Suppressor macrophage (primary cell): ENCODE measurements at regions not wholly inside any gene's neighbourhood (a gene's known extent, or its start where the extent isn't known, plus 50 kb on each side); places are given as distances from the start of the nearest gene placed in this dataset.

Experiments used
- DNase-seq, 4 experiments: peaks; one replicate each; pipeline ENCODE4 v3.0.0-alpha.2; 2020 to 2022

GRCh38 chr3:164550857-164551256 lies 527.4 kb downstream of the SI start:
- DNase-seq: no peak

DNA sequence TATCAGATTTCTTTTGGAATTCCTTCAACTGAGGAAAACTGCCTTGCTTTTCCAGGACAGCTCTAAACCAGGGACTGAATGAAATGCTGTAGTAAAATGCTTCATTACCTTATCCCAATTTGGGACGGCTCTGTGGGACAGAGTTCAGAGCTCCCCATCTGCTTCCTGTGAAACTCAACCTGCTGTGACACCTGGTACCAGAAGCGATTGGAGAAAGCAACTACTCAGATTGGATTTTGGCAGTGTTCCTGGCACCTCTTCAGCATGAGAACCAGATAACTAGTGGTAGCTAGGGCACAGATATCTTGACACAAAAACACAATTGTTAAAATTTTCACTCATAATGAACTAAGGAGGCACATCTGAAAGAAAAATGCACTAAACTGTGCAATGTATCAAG lies 539.1 kb downstream of the SI start:
- no peak for DNase-seq

DNA sequence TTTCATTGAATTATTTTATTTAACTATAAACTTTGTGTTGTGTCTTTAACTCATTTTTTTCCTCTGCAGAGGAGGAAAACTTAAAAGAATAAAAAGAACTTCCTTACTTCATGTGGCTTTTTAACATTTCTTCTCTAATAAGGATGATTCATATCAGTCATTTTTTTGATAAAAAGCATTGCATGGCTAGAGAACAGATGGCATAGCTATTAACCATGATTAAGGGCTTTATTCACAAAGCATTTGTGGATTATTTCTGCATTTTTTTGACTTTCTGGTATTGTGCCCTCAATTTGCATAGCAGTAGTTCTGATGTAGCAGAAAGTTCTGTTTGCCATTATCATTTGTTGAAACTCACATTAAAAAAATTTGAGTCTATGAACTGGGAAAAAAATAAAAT lies 540.8 kb downstream of the SI start:
- DNase-seq: no peak

DNA sequence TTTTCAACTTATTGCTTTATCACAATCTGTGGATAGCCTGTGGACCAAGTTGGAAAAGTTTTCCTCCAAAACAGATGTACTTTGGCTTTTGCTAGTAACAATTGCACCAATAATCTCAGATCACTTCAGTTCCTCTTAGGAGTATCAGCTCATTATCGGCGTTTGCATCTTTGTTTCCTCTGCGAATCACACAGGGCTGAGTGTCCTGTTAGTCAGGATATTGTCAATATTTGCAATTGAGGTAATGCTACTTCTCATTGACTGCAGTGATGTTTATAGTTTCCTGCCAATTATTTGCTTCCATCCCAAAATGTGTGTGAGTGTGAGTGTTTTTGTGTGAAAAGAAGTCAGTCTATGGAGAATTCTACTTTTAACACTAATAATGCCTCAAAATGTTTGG lies 545.0 kb downstream of the SI start:
- DNase-seq: no peak

DNA sequence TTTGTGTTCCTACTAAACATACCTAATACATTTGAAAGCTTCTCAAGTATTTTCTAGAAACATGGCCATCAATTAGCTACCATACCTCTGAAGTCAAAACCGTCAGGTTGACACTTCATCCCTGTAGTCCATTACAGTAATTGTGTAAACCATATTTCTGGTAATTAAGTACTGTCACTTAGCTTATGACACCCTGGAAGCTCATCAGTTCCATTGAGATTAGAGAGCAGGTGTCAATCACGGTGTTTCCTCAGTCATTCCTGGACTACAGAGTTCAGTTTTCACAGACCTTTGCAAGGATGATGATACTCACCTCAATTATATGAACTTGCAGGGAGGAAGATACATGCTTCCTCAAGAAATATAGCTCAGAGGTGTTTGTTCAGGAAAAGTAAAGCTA lies 552.0 kb downstream of the SI start:
- DNase-seq: no peak

DNA sequence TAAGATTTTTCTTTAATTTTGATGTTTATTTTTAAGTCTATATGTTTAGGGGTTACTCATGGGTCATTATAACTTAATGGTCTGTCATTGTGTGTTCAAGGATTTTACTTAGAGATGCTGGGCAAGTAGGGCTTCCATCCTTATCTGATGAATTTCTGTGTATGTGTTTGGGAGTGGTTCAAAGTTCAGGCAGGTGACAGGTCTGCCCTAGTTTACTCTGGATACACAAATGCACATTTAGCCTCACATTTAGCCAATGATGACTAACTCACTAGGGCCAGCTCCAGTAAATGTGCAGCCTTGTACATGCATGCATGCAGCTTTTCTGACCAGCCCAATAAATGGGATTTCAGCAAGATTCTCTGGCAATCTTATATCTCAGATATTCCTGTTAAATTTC lies 554.1 kb downstream of the SI start:
- DNase-seq: no peak

DNA sequence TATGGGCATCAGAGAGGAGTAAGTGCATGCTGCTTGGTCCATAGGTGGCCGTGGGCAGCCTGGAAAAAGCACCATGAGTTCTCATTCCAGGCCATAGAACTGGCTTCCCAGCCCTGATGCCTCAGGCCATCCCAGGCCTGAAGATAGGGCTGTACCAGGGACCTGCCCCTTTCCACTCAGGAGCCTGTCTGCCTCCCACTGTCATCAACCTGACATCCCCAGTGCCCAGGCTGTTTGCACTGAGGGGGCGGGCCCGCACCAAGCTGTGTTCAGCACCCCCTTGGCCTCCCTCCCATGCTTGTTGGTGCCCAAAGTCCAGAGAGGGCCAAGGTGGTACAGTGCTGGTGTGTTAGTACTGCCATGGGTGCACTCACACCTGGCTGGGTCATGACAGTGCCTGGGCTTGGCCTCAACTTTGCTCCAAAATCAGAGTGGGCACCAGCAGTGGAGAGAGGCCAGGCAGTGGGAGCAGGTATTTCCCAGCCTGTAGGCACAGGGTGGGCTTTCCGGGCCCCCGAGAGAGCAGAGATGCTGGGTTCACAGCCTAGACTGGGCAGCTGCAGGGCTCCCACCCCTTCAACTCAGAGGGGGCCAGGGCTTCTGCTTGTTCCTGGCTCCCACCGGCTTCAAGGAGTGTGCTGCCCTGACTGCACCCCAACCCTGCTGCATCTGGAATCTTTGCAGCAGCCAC lies 556.1 kb downstream of the SI start:
- DNase-seq: no peak

DNA sequence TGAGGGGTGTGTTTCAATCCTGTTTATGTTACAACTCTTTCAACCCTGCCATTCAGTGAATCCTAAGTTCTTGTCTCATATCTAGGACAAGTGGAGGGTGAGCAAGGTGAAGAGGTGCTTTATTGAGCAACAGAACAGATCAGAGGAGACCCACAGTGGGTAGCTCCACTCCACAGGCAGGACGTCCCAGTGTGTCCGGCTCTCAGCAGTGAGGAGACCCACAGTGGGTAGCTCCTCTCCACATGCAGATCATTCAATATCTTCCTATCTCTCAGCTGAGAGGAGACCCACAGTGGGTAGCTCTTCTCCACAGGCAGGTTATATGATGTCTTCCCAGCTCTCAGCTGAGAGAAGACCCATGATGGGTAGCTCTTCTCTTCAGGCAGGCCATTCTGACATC lies 556.7 kb downstream of the SI start:
- no peak for DNase-seq

- no peak for DNase-seq
These were observed 557.2 kb downstream of the SI start for GRCh38 chr3:164521139-164521538.

GRCh38 chr3:164515256-164515655 lies 563.0 kb downstream of the SI start:
- DNase-seq: no peak

DNA sequence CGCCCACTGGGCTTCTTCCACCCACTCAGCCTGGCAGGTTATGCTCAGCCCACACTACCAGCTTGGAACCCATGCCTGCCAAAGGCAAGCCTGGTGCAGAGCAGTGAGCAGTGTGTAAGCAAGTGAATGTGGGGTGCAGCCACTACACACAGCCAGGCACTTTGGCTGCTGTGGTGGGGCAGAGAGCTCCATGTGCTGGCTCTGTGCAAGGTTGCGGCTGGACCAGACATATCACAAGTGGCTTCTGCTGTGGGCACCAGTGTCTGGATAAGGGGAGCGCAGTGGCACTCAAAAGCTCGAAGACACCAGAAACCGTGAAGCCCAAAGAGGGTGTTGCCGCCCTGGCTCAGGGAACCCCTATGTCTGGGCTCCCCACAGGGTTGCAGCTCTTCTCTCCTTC lies 563.7 kb downstream of the SI start:
- no peak for DNase-seq

DNA sequence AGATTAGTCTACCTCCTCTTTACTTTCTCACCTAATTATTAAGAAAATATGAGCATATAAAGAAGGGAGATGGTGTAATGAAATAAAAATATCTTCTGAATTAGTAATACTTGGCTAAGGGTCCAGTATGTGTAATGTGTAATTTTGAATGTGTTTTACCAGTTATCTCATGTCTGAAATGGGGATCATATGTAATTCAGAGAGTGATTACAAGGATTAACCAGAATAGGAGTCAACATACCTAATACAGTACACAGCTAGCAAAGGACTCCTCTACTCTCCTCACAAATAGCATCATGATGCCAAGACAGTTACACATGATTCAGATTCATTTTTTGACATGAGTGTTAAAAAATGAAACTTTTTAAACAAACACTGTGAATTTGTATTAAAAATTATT lies 570.4 kb downstream of the SI start:
- no peak for DNase-seq

DNA sequence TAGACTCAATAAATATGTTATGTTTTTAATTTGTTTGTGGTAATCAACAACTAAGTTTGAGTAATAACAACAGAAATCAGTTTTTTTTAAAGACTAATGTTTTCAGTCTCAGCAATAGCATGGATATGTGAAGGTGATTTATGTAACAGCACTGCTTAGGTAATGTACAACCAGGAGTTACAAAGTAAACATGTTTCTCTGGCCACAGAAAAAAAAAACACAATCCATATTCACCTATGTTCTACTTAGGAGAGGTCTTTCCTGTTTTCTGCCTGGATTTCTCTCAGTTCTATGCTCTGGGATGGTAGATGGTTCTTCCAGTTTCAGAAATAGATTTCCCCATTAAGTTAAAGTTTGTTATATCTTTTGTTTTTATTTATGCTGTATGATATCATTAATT lies 579.4 kb downstream of the SI start:
- DNase-seq: no peak

DNA sequence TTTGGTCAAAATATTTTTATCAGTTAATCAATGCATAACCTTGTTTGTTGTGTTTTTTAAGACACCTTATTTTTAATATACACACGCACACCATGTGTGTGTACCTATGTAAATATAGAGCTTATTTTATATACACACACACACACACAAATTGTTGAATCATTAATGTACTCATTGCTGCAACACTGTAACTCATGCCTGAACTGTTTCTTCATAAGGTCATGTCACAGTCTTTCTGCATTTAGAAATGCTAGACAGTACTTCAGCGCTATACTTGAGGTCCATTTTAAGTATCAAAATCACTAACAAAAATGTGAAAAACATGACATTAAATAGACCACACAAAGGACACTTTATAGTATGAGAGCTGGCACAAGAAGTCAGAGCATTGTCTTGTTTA lies 589.4 kb downstream of the SI start:
- no peak for DNase-seq

DNA sequence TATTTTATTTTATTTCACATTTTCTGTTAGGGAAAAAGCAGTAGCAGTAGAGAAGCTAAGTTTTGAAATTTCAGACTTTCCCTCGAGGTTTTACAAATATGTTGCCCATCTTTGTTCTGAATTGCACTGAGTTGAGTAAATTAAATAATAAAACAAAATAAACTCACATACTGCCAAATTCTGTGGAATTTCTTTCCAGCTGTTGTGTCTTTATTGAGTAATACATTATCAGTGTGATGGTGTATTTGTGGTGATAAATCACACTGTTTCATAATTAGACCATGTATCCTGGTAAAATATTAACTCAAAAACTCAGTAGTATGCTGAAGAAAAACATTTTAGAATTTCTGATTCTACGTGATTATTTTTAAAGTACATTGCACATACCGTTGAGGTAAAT lies 592.1 kb downstream of the SI start:
- DNase-seq: no peak

DNA sequence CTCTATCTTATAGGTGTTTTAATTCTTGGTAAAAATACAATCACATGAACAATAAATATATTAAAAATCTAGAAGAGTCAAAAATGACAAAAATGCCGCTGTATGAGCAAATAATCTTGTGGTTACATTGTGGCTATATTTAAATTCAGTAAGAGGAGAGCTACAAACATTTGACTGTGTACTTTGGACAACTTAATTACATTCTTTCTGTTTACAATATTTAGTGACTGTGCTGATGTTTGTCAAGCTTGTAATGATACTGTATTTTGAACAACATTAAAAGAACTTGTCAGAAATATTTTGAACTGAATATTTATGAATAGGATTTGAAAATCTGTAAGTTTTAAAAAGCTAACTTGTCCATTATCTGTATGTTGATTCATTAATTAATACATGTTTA lies 598.3 kb downstream of the SI start:
- no peak for DNase-seq

DNA sequence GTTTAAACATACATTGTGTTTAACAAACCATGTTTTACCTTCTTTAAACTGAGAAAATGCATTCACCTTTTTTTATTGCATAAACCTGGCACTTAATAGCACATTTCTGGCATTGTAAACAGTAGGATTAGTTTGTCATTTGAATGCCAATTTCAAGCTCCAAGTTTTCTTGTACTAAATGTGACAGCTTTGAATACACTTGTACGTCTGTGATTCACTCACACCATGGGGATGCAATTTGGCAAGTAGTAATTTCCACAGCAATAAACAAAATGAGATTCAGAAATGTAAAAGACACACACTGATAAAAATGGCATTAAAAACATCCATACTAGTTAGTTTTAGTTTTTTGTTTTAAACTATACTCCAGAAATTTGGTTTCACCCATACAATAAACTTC lies 598.9 kb downstream of the SI start:
- no peak for DNase-seq

DNA sequence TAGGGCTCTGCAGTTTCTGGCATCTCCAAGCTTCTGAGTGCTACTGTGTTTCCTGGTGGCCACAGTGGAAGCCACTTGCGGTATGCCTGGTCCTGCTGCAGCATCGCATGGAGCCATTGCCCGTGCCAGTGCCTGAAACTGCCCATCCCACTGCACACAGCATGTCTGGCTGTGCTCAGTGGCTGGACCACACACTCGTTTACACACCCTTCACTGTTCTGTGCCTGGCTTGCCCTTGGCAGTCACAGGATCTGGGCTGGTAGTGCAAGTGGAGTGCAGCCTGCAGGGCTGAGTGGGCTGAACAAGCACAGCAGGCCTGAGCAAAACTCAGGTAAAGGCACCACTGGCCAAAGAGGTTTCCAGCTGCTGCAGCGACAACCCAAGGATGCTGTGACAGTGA lies 600.0 kb downstream of the SI start:
- no peak for DNase-seq

DNA sequence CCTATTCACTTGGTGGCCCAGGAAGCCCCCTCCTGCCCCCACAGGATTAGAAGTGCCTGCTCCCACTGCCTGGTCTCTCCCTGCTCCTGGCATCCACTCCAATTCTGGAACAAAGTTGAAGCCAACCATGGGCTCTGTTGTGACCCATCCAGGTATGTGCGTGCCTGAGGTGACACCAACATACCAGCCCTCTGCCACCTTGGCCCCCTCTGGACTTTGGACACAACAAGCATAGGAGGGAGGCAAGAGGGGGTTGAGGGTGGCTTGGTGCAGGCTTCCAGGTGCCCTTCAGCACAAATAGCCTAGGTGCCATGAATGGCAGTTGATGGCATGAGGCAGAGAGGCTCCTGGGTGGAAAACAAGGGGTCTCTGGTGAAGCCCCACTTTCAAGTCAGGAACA lies 600.9 kb downstream of the SI start:
- no peak for DNase-seq

GRCh38 chr3:164476631-164477030 lies 601.7 kb downstream of the SI start:
- DNase-seq: no peak

DNA sequence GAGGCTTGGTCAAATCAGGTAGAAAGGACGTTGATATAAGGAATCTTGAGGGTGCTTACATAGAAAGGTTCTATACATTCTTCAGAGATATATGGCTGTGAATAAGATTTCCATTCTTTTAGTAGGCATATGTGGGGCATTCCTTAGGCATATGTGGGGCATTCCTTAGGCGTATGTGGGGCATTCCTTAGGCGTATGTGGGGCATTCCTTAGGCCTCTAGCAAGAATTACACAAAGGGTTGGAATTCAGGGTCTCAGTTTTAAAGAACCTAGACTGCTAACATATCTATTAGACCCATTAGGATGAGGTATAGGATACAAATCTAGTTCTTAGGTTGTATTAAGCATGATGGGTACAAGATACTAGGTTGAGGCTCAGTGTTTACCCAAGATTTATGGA lies 607.8 kb downstream of the SI start:
- DNase-seq: no peak

- DNase-seq: no peak
These were observed 610.2 kb downstream of the SI start for GRCh38 chr3:164468055-164468454.

GRCh38 chr3:164467007-164467406 lies 611.3 kb downstream of the SI start:
- DNase-seq: no peak

GRCh38 chr3:164465172-164465571 lies 613.1 kb downstream of the SI start:
- no peak for DNase-seq

DNA sequence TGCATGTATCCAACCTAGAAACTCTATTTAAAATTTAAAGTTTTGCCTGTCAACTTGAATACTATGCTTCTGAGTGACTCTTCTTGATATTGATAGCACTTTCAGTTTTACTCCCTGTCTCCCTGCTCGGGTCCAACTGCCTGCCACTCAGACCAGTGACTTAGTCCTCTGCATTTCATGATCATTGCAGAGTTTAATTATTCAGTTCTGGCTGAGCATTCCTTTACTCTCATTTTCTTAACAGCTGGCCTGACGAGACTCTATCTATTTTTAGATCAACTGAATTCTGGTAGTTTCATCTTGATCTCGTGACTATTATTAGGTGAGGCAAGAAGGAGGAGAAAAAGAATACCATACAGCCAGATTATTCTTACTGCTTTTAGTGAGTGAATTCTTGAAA lies 617.4 kb downstream of the SI start:
- no peak for DNase-seq
